ENCODE measurements at regions not wholly inside any gene's neighbourhood (a gene's known extent, or its start where the extent isn't known, plus 50 kb on each side); places are given as distances from the start of the nearest gene placed in this dataset.

GRCh38 chr5:57594436-57594835 is 111.8 kb upstream of the ACTBL2 start:
- TF ChIP-seq POLR2AphosphoS5 (IDR thresholded peaks at IDR 0.05; ENCODE audit: low read depth, low read length): no peak
- no peak for TF ChIP-seq POLR2A (IDR thresholded peaks at IDR 0.05; ENCODE audit: low read depth, low read length)
- no peak for TF ChIP-seq TAF1 (IDR thresholded peaks at IDR 0.05; ENCODE audit: low read depth, low read length)
- no peak for TF ChIP-seq SPI1 (IDR thresholded peaks at IDR 0.05; ENCODE audit: low read depth, low read length)
